ENCODE measurements at regions not wholly inside any gene's neighbourhood (a gene's known extent, or its start where the extent isn't known, plus 50 kb on each side); places are given as distances from the start of the nearest gene placed in this dataset.

- no peaks in the 10 kb centered on the region for H3K4me1 ChIP-seq (ENCODE audit: control insufficient read depth, low read length)
- H3K9me3 ChIP-seq (ENCODE audit: control insufficient read depth, insufficient read depth, low read length) = no peaks in the 10 kb centered on the region
These were observed 203.8 kb downstream of the FAM170A start for GRCh38 chr5:119833176-119833575.

GRCh38 chr5:119840175-119840574, 210.8 kb downstream of the FAM170A start:
- Histone ChIP-seq H3K4me2 (ENCODE audit: low read length) (no peak overlapping the region), H3K36me3 (ENCODE audit: control insufficient read depth, low read length) (no peaks in the 10 kb centered on the region), H4K20me1 (ENCODE audit: control insufficient read depth, insufficient read depth, low read depth, low read length) (no peaks in the 10 kb centered on the region), H3K9me2 (replicated peaks; ENCODE audit: control insufficient read depth, low read length) (no peaks in the 10 kb centered on the region), H3K4me1 (ENCODE audit: control insufficient read depth, low read length) (no peaks in the 10 kb centered on the region), H3K9me3 (ENCODE audit: control insufficient read depth, insufficient read depth, low read length) (no peaks in the 10 kb centered on the region), H3K27me3 (ENCODE audit: control insufficient read depth, low read length) (no peaks in the 10 kb centered on the region), H3K79me2 (ENCODE audit: control insufficient read depth, low read length) (no peaks in the 10 kb centered on the region), H3K27ac (ENCODE audit: low read depth, low read length) (no peak overlapping the region), H3F3A (ENCODE audit: control insufficient read depth, insufficient read depth) (no peaks in the 10 kb centered on the region), H3K4me3 (ENCODE audit: low read length) (no peak overlapping the region)
- no peak for TF ChIP-seq CTCF (IDR thresholded peaks at IDR 0.05; ENCODE audit: low read depth, low read length, poor library complexity, severe bottlenecking)
- TF ChIP-seq EZH2phosphoT487 (IDR thresholded peaks at IDR 0.05; ENCODE audit: borderline replicate concordance, low read length) = no peak

More at GRCh38 chr5:119833176-119833575, 203.8 kb downstream of the FAM170A start:
- Histone ChIP-seq H4K20me1 (ENCODE audit: control insufficient read depth, insufficient read depth, low read depth, low read length) (no peaks in the 10 kb centered on the region), H3K79me2 (ENCODE audit: control insufficient read depth, low read length) (no peaks in the 10 kb centered on the region), H3K27me3 (ENCODE audit: control insufficient read depth, low read length) (no peaks in the 10 kb centered on the region), H3K4me2 (ENCODE audit: low read length) (no peak overlapping the region), H3K9me2 (replicated peaks; ENCODE audit: control insufficient read depth, low read length) (no peaks in the 10 kb centered on the region), H3F3A (ENCODE audit: control insufficient read depth, insufficient read depth) (no peaks in the 10 kb centered on the region), H3K36me3 (ENCODE audit: control insufficient read depth, low read length) (no peaks in the 10 kb centered on the region), H3K4me3 (ENCODE audit: low read length) (no peak overlapping the region), H3K27ac (ENCODE audit: low read depth, low read length) (no peak overlapping the region)
- no peak for TF ChIP-seq CTCF (IDR thresholded peaks at IDR 0.05; ENCODE audit: low read depth, low read length, poor library complexity, severe bottlenecking)

- no peak overlapping the region for H3K4me3 ChIP-seq (ENCODE audit: low read length)
- H3K27ac ChIP-seq (ENCODE audit: low read depth, low read length) = no peak overlapping the region
- H4K20me1 ChIP-seq (ENCODE audit: control insufficient read depth, insufficient read depth, low read depth, low read length) = no peaks in the 10 kb centered on the region
- H3K79me2 ChIP-seq (ENCODE audit: control insufficient read depth, low read length) = no peaks in the 10 kb centered on the region
- no peaks in the 10 kb centered on the region for H3K36me3 ChIP-seq (ENCODE audit: control insufficient read depth, low read length)
- H3K4me2 ChIP-seq (ENCODE audit: low read length) = no peak overlapping the region
- no peaks in the 10 kb centered on the region for H3K9me2 ChIP-seq (replicated peaks; ENCODE audit: control insufficient read depth, low read length)
- H3K4me1 ChIP-seq (ENCODE audit: control insufficient read depth, low read length) = no peaks in the 10 kb centered on the region
- H3K9me3 ChIP-seq (ENCODE audit: control insufficient read depth, insufficient read depth, low read length) = no peaks in the 10 kb centered on the region
- no peak for TF ChIP-seq EZH2phosphoT487 (IDR thresholded peaks at IDR 0.05; ENCODE audit: borderline replicate concordance, low read length)
- H3F3A ChIP-seq (ENCODE audit: control insufficient read depth, insufficient read depth) = no peaks in the 10 kb centered on the region
- H3K27me3 ChIP-seq (ENCODE audit: control insufficient read depth, low read length) = no peaks in the 10 kb centered on the region
These were observed 222.8 kb downstream of the FAM170A start for GRCh38 chr5:119852140-119852539.

GRCh38 chr5:119860463-119860862, 231.1 kb downstream of the FAM170A start:
- no peaks in the 10 kb centered on the region for H3K9me2 ChIP-seq (replicated peaks; ENCODE audit: control insufficient read depth, low read length)
- TF ChIP-seq EZH2phosphoT487 (IDR thresholded peaks at IDR 0.05; ENCODE audit: borderline replicate concordance, low read length) (no peak), CTCF (IDR thresholded peaks at IDR 0.05; ENCODE audit: low read depth, low read length, poor library complexity, severe bottlenecking) (no peak)

More at GRCh38 chr5:119860463-119860862, 231.1 kb downstream of the FAM170A start:
- Histone ChIP-seq H3K9me3 (ENCODE audit: control insufficient read depth, insufficient read depth, low read length) (no peaks in the 10 kb centered on the region), H3K4me3 (ENCODE audit: low read length) (no peak overlapping the region), H3K4me1 (ENCODE audit: control insufficient read depth, low read length) (no peaks in the 10 kb centered on the region), H3K36me3 (ENCODE audit: control insufficient read depth, low read length) (no peaks in the 10 kb centered on the region), H4K20me1 (ENCODE audit: control insufficient read depth, insufficient read depth, low read depth, low read length) (no peaks in the 10 kb centered on the region), H3K79me2 (ENCODE audit: control insufficient read depth, low read length) (no peaks in the 10 kb centered on the region), H3K4me2 (ENCODE audit: low read length) (no peak overlapping the region), H3F3A (ENCODE audit: control insufficient read depth, insufficient read depth) (no peaks in the 10 kb centered on the region), H3K27ac (ENCODE audit: low read depth, low read length) (no peak overlapping the region), H3K27me3 (ENCODE audit: control insufficient read depth, low read length) (no peaks in the 10 kb centered on the region)

All from DOHH2 (cell line).